HepG2 (cell line): ENCODE measurements at regions not wholly inside any gene's neighbourhood (a gene's known extent, or its start where the extent isn't known, plus 50 kb on each side); places are given as distances from the start of the nearest gene placed in this dataset.

ENCODE experiments used
- AHDC1 ChIP-seq: sonication (generic); formaldehyde crosslinking; IDR thresholded peaks from 2 replicates; pipeline ENCODE4 v1.5.1; 2020; ENCODE audit warnings: mild to moderate bottlenecking, missing genetic modification reagents, borderline replicate concordance
- ARNTL ChIP-seq: sonication (generic); formaldehyde crosslinking; IDR thresholded peaks from 2 replicates; pipeline ENCODE4 v1.4.0; 2020; ENCODE audit warnings: mild to moderate bottlenecking, missing genetic modification reagents
- JUND ChIP-seq: sonication (generic); formaldehyde crosslinking; IDR thresholded peaks from 2 replicates; pipeline ENCODE4 v1.8.0; 2022; ENCODE audit warnings: mild to moderate bottlenecking, missing genetic modification reagents
- MLLT10 ChIP-seq: sonication (generic); formaldehyde crosslinking; IDR thresholded peaks from 2 replicates; pipeline ENCODE4 v1.4.0; 2020; ENCODE audit warnings: missing genetic modification reagents
- ZNF232 ChIP-seq: sonication (generic); formaldehyde crosslinking; IDR thresholded peaks from 2 replicates; pipeline ENCODE4 v1.4.0; 2020; ENCODE audit warnings: missing genetic modification reagents, borderline replicate concordance
- ZNF24 ChIP-seq: fragments of 450-650 bp; IDR thresholded peaks from 2 replicates; pipeline ENCODE4 v1.6.1; 2017; ENCODE audit warnings: antibody characterized with exemption, mild to moderate bottlenecking
- ZNF274 ChIP-seq: sonication (generic); formaldehyde crosslinking; IDR thresholded peaks from 2 replicates; pipeline ENCODE4 v1.5.1; 2020; ENCODE audit warnings: mild to moderate bottlenecking, missing genetic modification reagents
- ZNF282 ChIP-seq: fragments of 450-650 bp; IDR thresholded peaks from 2 replicates; pipeline ENCODE4 v1.6.1; 2018; ENCODE audit not compliant: partially characterized antibody
- ZNF431 ChIP-seq: sonication (generic); formaldehyde crosslinking; IDR thresholded peaks from 2 replicates; pipeline ENCODE4 v1.9.0; 2022; ENCODE audit warnings: missing genetic modification reagents, low read depth, mild to moderate bottlenecking, borderline replicate concordance
- ZNF766 ChIP-seq: sonication (generic); formaldehyde crosslinking; IDR thresholded peaks from 2 replicates; pipeline ENCODE4 v1.5.0; 2020; ENCODE audit warnings: missing genetic modification reagents, borderline replicate concordance
- TF ChIP-seq, protein P1 (sequence below): sonication (generic); formaldehyde crosslinking; IDR thresholded peaks from 2 replicates; pipeline ENCODE4 v1.4.0; 2020; ENCODE audit warnings: mild to moderate bottlenecking, missing genetic modification reagents

- TF ChIP-seq, protein P1, sequence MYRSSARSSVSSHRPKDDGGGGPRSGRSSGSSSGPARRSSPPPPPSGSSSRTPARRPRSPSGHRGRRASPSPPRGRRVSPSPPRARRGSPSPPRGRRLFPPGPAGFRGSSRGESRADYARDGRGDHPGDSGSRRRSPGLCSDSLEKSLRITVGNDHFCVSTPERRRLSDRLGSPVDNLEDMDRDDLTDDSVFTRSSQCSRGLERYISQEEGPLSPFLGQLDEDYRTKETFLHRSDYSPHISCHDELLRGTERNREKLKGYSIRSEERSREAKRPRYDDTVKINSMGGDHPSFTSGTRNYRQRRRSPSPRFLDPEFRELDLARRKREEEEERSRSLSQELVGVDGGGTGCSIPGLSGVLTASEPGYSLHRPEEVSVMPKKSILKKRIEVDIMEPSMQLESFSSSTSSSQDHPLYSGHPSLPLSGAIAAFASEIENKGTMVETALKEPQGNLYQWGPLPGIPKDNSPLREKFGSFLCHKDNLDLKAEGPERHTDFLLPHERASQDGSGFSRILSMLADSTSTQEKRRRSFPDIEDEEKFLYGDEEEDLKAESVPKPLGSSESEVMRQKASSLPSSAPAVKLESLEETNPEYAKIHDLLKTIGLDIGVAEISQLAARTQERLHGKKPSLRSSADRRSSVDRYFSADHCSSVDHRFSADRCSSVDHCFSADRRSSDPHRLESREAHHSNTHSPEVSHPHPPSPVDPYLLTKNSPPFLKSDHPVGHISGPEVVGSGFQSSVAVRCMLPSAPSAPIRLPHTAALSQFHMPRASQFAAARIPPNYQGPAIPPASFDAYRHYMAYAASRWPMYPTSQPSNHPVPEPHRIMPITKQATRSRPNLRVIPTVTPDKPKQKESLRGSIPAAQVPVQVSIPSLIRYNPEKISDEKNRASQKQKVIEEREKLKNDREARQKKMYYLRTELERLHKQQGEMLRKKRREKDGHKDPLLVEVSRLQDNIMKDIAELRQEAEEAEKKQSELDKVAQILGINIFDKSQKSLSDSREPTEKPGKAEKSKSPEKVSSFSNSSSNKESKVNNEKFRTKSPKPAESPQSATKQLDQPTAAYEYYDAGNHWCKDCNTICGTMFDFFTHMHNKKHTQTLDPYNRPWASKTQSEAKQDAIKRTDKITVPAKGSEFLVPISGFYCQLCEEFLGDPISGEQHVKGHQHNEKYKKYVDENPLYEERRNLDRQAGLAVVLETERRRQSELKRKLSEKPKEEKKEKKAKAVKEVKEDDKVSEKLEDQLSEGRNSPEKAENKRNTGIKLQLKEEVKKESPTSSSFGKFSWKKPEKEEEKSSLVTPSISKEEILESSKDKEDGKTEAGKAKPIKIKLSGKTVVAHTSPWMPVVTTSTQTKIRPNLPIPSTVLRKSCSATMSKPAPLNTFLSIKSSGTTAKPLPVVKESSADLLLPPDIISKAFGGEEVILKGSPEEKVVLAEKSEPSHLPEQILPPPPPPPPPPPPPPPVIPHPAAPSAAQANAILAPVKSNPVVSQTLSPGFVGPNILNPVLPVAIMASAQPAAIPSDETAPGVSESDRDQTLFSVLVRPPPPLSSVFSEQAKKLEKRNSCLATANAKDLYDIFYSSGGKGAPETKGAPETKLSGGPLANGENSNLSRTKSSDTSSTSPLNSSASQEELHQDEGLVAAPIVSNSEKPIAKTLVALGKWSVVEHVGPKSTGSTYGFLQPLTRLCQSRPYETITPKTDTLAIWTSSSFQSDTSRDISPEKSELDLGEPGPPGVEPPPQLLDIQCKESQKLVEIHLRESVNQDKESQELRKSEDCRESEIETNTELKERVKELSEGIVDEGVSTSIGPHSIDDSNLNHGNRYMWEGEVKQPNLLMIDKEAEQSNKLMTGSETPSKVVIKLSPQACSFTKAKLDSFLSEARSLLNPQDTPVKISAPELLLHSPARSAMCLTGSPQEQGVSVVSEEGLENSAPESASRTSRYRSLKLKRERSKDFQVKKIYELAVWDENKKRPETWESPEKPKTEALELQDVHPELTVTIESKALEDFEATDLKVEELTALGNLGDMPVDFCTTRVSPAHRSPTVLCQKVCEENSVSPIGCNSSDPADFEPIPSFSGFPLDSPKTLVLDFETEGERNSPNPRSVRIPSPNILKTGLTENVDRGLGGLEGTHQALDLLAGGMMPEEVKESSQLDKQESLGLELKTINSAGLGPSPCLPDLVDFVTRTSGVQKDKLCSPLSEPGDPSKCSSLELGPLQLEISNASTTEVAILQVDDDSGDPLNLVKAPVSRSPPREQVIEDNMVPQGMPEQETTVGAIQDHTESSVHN: no peak
- no peak for TF ChIP-seq ZNF274 (CRISPR knock-in tag)
- TF ChIP-seq JUND (CRISPR knock-in tag): no peak
- TF ChIP-seq ZNF232 (CRISPR knock-in tag): no peak
- TF ChIP-seq MLLT10: no peak
- TF ChIP-seq ZNF282: no peak
- no peak for TF ChIP-seq ZNF431 (CRISPR knock-in tag)
- TF ChIP-seq AHDC1 (CRISPR knock-in tag): no peak
- no peak for TF ChIP-seq ARNTL (CRISPR knock-in tag)
- no peak for TF ChIP-seq ZNF24
- no peak for TF ChIP-seq ZNF766 (CRISPR knock-in tag)
These were observed 97.9 kb upstream of the ACTRT2 start for GRCh38 chr1:2923351-2923750.
